Midbrain (tissue), 1 donor: ENCODE measurements at regions not wholly inside any gene's neighbourhood (a gene's known extent, or its start where the extent isn't known, plus 50 kb on each side); places are given as distances from the start of the nearest gene placed in this dataset.

Source experiments
- DNase-seq: peaks from one replicate; lab custom pipeline; 2025; lab: John Stamatoyannopoulos, UW

DNA sequence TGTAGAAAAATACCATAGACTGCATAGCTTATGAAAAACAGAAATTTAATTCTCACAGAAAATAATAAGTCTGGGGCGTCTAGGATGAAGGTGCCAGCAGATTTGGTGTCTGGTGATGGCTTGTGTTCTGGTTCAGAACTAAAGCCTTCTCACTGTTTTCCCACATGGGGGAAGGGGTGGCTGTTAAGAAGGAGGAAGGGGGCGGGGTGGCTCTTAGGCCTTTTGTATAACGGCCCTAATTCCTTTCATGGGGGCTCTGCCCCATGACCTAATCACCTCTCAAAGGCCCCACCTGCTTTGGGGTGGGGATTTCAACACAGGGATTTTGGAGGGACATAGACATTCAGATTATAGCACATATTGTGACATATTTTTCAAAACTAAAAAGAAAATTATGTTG lies 173.2 kb upstream of the TECRL start:
- DNase-seq: no peak

DNA sequence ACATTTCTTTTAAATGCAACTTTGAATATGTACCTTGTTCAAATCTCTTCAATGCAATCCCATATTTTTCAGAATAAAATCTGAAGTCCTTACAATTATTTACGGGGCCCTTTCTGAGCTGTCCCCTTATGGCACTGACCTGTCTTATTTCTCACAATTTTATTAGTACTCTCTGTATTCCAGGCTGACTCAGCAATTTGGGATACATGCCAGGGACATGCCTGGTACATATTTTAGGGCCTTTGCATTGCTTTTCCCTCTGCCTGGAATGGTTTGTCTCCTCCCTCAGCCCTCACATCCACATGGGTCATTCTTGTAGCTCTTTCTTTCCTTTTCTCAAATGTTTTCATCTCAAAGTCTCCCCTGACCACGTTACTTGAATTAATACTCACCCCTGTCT lies 172.2 kb upstream of the TECRL start:
- no peak for DNase-seq

DNA sequence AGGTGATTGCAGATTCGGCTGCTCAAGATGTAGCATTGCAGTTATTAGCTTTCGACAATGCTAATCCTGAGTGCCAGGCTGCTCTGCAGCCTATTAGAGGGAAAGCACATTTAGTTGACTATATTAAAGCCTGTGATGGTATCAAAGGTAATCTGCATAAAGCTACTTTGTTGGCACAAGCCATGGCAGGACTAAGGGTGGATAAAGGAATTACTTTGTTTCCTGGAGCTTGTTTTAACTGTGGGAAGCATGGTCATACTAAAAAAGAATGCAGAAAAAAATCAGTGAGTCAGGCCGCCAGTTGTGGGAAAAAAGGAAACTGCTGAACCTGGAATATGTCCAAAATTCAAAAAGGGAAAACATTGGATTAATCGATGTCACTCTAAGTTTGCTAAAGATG lies 154.9 kb upstream of the TECRL start:
- DNase-seq: no peak

DNA sequence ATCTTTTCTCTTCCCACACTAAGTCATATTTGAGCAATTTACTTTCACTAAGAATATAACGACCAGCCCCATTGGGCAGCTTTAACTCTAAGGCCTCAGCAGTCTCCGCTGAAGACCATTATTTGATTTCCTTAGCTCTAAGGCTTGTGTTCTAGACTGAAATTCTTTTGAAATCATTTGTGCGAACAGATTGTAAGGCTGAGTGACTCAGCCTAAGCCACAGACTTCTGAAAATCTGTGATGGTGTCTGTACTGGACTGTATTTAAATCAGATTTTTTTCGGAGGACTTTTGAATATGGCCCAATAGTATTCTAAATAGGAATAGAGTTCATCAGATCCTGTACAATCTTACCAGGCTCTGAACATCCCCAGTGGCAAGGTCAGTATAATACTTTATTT lies 150.3 kb upstream of the TECRL start:
- no peak for DNase-seq

DNA sequence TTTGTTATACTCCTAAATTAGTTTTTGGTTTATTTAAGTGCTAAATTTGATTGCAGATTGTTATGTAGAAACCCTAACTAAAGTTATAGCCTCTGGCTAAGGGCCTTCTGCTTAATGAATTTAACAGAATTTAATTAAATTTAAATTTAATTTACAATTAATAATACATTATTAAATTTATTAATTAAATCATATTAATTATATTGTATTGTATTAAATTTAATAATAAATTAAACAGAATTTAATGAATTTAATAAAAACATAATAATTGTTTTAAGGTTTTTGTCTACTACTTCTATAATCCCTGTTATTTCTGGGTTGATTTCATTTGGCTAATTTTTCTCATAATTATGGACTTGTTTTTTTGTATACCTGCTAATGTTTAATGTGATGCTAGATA lies 141.9 kb upstream of the TECRL start:
- no peak for DNase-seq

DNA sequence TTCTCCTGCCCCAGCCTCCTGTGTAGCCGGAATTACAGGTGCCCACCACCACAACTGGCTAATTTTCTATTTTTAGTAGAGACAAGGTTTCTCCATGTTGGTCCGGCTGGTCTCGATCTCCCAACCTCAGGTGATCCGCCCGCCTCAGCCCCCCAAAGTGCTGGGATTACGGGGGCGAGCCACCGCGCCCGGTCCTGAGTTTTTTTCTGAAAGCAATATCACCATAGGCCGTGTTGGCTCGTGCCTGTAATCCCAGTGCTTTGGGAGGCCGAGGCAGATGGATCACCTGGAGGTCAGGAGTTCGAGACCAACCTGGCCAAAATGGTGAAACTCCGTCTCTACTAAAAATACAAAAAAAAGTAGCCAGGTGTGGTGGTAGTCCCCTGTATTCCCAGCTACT lies 136.3 kb upstream of the TECRL start:
- DNase-seq: no peak

DNA sequence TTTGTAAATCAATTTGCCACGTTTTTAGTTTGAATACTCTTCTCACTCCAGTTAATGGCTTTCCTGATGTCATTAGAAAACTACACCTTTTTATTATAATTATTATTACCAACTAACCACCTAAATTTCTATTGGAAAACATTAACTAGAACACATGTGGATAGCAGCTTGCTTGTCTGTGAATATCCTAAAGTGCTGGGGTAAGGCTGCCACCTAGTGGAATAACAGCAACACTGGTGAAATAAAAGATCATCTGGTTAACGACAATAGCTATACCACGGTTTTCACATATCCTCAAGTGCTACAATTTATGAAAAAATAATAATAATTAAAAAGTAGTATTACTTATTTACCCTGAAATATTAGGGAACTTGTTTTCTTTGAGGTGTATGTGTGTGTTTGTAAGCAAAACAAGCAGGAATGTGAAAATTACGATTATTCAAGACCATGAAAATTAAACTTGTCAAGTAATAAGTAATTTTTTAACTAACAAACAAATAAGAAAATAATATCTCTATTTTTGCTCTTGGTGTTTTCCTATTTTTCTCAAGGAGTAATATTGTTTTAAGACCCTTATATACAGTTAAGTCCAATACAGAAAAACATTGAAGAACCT lies 130.1 kb upstream of the TECRL start:
- peak; percentile 61 for DNase-seq

DNA sequence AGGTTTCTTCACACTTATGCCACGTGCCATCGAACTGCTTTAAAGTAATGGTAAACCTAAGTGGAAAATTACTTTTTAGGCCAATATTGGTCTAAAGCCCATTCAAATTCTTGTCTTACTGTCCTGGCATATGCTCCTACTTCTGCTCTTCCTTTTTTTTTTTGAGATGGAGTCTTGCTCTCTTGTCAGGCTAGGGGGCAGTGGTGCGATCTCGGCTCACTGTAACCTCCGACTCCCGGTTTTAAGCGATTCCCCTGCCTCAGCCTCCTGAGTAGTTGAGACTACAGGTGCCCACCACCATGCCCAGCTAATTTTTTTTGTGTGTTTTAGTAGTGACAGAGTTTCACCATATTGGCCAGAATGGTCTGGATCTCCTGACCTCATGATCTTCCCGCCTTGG lies 129.0 kb upstream of the TECRL start:
- DNase-seq: no peak

DNA sequence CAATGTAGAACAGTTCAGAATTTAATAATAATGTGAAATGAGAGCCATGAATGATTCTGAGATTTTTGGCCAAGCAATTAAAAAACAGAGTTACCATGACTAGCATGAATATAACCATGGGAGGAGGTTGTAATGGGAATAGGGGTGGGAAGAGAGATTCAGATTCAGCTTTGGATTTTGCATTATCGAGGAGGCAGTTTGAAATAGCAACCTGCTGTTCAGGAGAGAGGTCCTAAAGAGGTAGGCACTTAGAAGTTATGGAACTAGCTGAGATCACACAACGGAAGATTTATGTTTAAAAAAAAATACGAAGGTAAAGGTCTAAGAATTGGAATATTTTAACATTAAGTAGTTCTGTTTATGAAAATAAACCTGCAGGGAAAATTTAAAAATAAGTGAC lies 124.4 kb upstream of the TECRL start:
- no peak for DNase-seq

DNA sequence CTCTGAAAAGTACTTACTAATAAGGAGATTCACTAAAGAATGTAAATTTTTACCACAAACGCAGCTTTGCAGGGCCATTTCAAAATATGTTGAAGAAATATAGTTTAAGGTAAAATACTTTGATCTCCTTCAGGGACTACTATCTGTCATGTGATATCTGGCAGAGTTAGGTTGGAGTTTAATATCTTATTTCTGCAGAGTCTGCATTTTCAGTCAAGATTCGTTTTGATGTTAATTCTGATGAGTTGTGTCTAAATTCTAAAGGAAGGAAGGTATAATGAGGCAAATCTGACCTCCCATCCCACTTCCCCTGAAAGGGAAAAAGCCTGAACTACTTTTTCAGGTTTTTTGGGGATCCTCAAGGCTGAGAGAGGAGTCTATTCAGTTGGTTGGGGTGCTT lies 123.9 kb upstream of the TECRL start:
- no peak for DNase-seq

DNA sequence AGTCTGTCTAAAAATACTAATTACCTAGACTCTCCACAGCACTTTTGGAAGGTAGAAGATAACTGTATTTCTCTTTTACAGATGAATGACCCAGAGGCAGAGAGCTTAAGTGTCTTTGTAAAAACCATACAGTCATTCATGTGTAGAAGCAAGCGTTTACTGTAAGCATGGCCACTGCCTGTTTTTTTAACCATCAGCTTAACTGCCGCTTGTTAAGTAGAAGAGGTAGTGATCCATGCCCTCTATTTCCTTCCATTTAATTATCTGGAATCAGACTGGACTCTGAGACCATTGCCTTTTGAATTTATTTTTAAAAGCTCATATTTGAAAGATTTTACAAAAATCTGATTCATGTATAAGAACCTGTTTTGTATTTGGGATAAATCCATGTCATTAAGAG lies 111.2 kb upstream of the TECRL start:
- DNase-seq: no peak

DNA sequence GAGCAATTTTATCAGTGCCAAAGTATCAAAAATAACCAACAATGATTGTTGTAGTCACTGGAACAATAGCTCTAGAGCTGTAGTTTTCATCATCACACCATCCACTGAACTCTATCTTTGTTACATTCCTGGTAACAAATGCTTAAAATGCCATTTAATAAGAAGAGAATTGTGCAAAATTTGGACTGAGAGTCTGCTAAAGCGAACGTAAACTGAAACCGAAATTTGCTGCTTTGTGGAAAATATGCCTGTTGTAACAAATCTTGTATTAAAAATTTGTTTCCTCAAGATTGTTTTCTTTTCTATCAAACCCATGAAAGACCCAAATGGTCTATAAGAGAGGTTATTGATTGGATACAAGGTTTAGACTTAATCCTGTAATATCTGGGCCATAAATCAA lies 109.3 kb upstream of the TECRL start:
- DNase-seq: no peak

DNA sequence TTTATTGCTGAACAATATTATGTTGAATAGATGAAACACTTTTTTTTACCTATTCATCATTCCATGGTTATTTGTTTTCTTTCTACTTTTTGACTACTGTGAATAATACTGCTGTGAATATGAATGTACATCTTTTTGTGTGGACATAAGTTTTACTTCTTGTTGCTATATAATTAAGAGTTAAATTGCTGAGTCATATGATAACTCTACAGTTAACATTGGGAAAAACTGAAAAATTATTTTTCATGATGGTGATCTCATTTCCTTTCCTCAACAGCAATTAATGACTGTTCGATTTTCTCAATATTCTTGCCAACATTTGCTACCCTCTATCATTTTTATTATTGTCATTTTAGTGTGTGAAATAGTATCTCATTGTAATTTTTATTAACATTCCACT lies 106.9 kb upstream of the TECRL start:
- no peak for DNase-seq

DNA sequence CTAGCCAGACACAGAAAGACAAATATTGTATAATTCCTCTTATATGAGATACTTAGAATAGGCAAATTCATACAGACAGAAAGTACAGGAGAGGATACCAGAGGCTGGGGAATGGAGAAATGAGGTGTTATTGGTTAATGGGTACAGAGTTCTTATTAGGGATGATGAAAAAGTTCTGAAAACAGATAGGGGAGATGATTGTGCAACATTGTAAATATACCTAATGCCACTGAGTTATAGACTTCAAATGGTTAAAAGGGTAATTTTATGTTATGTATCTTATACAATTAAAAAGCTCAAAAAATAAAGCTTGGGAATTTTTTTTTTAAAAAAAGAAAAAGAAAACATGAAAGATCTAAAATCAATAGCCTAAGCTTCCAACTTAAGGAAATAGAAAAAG lies 98.8 kb upstream of the TECRL start:
- DNase-seq: no peak

DNA sequence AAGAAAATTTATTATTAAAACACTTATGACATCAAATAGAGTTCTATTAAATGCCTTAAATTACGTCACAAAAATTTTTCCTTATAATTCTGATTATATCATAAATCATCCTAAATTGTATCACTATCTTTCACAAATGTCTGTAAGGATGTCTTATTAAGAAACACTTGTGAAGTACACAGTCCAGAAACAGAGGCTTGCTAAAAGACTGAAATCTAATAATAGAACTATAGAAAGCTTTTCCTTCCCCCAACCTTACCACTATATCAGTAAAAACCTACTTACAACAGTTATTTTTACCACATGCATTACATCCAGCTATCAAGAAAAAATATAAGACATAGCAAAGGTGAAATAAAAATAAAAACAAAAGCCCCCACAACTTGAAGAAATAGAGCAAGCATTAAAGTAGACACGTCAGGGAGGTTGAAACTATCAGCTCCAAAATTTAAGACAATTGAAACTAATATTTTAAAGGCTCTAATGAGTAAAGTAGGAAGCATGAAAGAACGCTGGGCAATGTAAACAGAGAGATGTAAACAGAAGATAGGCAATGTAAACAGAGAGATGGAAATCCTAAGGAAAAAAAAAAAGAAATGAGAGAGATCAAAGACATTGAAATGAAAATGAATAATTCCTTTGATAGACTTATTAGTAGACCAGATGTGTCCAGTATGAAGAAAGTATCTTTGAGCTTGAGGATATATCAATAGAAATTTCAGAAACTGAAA lies 94.9 kb upstream of the TECRL start:
- DNase-seq: no peak

DNA sequence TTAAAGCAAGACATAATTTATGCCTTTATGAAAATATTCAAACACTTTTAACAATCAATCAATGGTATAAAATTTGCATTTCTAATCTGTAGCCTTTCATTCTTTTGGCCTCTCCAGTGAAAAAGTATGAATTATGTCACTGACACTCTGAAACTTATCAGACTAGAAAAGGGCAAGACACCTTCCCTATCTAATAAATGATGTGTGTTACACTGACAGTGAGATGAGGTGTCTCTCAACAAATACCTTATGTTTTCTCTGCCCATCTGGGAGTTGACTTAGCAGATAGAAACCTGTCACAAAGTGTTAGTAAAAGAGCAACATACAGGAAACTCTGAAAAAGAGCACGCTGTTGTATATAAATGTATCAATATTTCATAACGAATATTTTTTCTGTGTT lies 94.2 kb upstream of the TECRL start:
- DNase-seq: no peak

DNA sequence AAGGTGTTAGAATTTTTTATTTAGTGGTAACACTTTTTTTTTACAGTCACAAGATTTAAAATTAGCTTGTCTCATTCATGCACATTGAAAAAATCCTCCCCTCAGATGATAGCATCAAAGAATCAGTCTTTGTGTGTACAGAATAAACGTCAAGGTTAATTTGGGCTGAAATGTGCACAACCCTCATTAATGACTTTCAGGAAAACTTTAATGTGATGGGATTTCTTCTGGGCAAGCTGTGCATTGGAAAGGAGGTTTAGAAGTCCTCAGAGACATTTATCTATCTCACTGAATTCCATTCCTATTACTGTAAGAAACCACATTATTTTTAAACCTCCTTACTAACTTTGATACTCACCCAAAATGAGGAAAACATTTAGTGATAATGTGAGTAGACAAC lies 88.2 kb upstream of the TECRL start:
- DNase-seq: no peak

DNA sequence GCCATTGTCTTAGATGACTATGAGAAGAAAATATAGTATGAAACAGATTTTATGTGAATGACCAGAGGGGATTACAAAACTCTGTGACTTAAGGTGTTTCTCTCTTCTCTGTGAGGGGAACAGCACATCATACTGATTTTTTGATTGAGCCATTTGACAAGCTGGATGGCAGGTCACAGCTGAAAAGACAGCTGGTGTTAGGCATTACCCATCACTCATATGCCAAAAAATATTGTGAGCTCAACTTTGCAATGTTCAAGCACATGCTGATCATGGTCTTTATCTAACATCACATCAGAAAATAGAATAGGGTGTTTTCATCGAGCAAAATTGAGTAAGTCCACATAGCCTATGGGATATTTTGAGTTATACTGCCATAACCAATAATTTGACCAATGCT lies 86.7 kb upstream of the TECRL start:
- DNase-seq: no peak

DNA sequence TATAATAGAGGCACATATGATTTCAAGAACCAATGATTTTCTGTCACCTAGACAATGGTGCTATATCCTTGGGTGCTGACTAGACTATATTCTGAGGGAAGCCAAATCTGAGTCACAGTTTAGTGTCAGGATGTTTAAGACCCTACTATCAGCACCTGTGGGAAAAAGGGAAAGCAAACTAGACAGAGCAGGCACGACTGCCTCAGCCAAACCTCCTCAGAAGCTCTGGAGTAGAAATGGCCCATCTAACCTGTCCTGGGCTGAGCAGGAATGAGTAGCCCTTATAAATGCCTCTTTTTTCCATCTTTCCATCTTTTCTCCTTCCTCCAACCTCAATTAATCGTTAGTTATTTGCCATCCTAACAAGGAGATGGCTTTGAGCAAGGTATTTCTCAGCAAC lies 80.4 kb upstream of the TECRL start:
- no peak for DNase-seq

DNA sequence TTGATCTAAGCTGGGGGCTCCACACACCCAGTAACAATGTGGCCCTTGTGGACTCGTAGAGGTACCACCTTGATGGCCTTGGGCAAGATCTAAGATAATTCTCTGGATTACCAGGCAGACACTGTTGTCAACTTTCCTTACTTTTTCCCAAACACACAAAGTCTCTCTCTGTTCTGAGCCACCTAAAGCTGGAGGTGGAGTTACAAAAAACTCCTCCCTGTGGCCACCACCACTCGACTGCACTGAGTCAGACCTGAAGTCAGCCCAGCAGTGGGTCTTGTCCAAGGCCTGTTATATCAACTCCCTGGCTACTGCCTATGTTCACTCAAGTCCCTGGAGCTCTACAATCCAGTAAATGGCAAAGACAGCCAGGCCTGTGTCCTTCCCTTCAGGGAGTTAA lies 70.1 kb upstream of the TECRL start:
- no peak for DNase-seq

DNA sequence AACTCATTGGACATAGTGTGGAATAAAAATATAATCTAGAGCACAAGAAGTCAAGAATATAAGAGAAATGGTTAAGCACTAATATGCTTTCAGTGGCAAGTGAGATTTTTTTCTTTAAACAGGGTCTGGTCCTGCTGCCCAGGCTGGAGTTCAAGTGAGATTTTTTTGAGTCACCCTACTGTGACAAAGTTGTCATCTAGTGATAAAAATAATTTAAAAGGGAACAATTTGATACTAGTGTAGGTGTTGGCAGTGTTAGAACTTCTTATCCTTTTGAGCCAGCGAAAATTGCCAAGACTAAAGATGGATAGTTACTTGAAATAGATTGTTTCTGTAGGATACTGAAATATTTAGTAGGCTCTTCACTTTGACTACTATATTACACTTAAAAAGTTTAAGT lies 67.9 kb upstream of the TECRL start:
- DNase-seq: no peak

DNA sequence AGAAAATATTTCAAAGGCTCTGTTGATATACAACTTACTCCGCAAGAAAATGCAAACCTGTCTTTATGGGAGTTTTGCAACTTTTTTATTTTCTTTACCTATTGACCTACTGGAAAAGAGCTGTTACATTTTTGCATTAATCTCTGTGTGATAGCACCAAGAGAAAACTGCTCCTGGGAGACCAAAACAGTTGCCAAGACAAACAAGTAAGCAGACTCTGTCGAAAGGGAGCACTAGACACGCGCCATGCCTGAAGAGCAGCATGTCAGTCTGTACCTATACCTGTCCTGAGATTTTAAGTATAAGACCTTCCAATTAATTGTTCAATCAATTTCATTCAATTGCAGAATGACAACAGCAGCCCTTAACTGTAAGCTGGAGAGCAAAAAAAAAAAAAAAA lies 56.0 kb upstream of the TECRL start:
- no peak for DNase-seq

DNA sequence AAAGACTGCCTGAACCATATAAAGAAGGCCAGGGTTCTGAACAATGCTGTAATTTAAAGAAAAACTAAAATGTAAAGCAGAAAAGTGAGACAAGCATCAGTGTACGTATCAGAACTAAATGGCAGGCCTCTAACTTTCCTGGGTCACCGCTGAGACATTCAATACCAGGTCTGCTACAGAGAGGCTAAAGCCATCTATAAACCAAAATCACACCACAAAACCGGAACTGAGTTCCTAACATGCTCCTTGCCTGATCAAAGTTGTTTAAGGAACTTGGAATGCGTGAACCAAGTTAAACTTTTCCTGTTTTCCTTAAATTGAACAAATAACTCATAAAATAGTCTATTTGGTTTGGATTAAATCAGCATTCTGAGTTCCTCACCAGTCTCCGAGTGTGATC lies 55.3 kb upstream of the TECRL start:
- no peak for DNase-seq
